GM21447 (cell line): ENCODE measurements at regions not wholly inside any gene's neighbourhood (a gene's known extent, or its start where the extent isn't known, plus 50 kb on each side); places are given as distances from the start of the nearest gene placed in this dataset.
"Not testable (repeated sequence)": the region's sequence is repeated elsewhere in the genome, so short reads cannot be mapped to it uniquely, and the experiment has no call there.

Experiments used
- ATAC-seq: cut with Tn5 transposase; IDR thresholded peaks from one replicate; pipeline ENCODE4 v1.9.1; 2021; ENCODE audit not compliant: unreplicated experiment

DNA sequence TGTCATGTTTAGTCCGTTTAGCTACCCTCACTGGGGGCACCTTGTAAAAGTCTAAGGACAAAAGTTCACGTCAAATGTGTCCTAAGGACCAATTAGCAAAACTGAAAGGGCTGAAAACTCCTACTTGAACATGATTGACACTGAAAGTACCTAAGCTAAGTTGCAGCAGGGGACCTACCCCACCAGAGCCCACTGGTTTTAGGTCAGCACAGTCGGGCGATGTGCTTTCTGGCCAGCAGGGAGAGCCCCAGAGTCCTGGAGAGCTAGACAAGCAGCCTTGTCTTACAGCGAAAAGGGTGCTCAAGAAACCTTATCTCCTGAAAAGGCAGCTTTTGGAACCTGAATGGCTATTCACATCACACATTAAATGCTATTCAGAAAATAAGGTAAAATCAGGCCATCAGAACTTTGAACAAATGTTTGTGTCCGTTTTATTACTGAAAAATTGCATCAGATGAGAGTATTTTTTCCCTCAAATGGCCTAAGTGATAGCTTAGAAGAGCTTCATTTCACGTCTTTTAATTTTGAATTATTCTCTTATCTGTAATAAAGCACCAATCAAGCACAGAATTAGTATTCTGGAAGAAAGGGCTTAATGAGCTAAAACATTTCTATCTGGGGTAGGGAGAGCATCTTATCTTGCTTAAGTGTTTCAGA is 52.2 kb upstream of the MKI67 start:
- ATAC-seq, result peak; percentile 69

DNA sequence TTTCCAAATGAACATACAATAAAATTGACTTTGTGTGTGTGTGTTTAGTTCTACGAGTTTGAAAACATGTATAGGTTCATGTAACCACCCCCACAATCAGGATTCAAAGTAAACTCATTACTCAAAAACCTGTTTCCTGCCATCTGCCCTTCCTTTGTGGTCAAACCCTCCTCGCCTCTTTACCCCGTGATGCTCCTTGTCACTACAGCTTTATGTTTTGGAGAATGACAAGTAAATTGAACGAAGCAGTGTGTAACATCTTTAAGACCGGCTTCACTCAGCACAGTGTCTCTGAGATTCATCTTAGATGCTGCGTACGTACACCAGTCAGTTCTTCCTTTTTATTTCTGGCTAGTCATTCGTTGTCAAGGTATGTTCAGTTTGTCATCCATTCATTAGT is 54.6 kb upstream of the MKI67 start:
- ATAC-seq, result no peak

DNA sequence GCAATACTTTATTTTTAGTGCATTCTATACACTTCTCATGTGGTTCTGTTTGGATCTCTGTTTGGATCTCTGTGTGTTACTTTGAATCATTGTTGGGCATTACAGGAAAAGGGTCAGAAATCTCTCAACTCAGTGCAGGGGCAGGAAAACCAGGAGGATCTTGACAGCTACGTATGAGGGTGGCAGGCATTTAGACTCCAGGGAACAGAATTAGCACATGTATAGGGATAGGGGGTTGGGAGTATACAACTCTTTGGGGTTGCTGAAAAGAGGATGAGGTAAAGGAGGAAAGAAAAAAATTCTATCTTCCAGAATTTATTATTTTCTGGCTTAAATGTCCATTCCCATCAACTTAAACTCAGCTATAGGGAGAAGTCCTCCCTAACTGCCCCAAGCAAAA is 59.4 kb upstream of the MKI67 start:
- no peak for ATAC-seq

DNA sequence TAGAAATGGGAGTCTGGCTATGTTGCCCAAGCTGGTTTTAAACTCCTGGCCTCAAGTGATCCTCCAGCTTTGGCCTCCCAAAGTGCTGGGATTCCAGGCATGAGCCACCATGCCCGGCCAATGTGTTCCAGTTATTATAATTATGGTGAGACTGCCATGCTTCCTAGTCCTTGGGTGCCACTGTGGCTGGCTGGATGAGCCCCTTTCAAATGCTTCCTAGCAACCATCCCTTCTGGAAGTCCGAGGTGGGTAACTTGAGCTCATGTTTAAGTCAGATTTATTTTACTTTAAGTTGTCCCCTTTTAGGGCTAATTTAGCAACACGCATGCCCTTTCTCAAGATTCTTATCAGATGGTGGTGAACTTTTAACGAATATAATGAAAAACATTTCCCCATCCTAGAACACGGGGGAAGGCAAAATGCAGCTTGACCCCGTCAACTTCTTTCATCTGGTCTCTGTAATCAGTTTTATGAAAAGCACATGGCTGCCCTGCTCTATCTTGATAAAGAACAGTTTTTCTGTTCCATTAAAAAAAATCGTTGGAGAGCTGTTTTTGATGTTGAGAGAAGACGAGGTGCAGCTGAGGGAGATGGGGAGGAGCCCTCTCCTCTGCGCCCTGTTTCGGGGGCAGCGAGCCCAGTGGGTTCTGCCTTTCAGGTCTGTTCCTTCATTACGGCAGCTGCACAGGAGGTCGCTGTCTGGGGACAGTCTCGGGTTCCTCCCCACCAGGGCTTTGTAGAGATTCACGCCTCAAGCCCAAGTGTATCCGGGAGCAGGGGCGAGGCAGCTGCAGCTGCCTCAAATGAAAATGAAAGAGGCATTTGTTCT is 61.0 kb upstream of the MKI67 start:
- no peak for ATAC-seq

DNA sequence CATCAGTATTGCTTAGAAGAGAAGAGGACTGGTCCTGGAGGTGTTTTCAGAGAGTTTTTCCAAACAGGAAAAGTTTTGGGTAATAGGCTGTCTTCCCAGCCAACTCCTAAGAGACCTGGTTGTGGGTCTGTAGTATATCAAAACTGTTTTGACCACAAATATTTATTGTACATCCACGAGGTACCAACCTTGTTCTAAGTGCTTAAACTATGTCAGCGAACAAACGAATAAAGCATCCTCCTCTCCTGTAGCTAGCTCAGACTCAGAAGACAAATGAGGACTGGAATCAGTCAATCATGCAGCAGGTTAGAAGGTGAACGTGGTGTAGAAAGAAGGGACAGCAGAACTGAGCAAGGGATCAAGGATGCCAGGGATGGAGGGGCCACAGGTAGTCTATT is 61.6 kb upstream of the MKI67 start:
- ATAC-seq, result no peak

DNA sequence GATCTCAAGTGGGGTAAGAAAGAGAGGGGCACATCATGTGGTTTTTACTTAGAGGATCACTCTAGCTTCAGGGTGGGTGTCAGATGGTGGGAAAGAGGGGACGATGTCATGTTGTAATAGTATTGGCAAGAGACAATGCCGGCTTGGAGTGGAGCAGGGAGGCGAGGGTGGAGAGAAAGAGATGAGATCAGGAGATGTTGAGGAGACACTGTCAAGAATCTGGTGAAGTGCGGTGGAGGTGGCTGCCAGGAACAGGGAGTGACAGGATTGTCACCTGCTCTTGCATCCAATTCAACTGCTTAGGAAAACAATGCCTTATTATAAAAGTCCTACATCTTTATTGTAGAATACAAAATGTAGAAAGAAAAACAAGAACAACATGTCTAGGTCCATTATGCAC is 63.0 kb upstream of the MKI67 start:
- ATAC-seq, result no peak

DNA sequence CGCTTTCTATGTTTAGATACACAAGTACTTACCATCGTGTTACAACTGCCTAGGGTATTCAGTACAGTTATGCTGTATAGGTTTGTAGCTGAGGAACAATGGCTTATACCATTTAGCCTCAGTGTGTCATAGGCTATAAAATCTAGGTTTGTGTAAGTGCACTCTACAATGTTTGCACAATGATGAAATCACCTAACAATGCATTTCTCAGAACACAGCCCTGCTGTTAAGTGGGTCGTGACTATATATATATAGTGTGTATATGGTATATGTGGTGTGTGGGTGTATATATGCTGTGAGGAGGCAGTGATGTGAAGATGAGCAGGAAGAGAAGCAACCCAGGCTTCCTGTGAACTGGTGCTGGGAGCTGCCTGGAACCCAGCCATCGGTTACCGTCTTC is 65.6 kb upstream of the MKI67 start:
- no peak for ATAC-seq

DNA sequence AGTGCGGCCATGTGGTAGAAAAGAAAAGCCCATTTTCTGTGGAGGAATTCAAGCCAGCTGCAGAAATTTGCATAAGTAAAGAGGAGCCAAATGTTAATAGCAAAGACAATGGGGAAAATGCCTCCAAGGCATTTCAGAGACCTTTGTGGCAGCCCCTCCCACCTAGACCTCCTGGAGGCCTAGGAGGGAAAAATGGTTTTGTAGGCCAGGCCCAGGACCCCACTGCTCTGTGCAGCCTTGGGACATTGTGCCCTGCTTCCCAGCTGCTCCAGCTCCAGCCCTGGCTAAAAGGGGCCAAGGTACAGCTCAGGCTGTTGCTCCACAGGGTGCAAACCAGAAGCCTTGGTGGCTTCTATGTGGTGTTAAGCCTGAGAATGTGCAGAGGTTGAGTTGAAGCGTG is 75.6 kb upstream of the MKI67 start:
- ATAC-seq, result not testable (repeated sequence)

DNA sequence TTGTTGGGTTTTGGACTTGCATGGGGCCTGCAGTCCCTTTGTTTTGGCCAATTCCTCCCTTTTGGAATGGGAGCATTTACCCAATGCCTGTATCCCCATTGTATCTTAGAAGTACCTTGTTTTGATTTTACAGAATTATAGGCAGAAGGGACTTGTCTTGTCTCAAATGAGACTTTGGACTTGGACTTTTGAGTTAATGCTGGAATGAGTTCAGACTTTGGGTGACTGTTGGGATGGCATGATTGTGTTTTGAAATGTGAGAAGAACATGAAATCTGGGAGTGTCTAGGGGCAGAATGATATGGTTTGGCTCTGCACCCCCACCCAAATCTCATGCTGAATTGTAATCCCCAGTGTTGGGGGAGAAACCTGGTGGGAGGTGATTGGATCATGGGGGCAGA is 76.8 kb upstream of the MKI67 start:
- no peak for ATAC-seq

DNA sequence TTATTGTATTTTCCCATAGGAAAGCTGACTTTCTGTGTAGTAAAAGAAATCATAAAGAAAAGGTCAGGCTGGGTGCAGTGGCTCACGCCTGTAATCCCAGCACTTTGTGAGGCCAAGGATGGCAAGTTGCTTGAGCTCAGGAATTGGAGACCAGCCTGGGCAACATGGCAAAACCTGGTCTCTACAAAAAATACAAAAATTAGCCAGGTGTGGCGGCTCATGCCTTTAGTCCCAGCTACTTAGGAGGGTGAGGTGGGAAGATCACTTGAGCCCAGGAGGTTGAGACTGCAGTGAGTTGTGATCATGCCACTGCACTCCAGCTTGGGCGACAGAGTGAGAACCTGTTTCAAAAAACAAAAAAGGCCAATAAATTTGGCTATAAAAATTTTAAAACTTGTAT is 79.4 kb upstream of the MKI67 start:
- ATAC-seq, result not testable (repeated sequence)

DNA sequence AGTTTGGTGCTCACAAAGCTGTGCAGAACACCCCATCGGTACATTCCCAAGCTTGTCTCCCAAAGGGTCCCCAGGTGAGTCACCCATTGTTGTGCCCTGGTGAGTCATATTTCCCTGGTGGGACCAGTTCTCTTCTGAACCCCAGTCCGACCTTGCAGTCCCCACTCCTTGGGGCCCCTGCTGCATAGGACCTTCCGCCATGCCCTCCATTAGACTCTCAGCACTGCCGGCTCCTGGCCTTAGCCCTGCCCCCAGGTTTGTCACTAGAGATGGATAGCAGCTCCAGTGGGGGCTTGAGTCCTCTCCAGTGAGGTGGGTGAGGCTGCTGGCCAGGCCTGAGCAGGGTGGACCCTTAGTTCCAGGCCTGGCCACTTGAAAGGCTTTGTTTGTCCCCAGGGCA is 80.5 kb upstream of the MKI67 start:
- no peak for ATAC-seq

DNA sequence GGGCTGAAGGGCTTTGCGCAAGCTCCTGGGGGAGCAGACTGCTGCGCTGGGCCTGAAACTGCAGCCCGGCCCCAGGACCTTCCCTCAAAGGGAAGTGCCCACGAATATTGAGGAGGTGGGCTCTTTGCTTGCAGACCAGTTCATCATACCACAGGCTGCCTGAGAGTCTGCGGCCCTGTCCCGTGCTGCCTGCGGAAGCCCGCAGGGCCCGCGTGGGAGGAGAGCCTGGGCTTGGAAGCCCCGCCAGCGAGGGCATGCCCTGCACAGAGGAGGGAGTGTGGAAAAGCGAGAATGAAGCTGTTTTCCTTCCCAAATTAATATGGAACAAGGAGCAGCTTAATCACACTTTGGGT is 83.6 kb upstream of the MKI67 start:
- ATAC-seq, result no peak

DNA sequence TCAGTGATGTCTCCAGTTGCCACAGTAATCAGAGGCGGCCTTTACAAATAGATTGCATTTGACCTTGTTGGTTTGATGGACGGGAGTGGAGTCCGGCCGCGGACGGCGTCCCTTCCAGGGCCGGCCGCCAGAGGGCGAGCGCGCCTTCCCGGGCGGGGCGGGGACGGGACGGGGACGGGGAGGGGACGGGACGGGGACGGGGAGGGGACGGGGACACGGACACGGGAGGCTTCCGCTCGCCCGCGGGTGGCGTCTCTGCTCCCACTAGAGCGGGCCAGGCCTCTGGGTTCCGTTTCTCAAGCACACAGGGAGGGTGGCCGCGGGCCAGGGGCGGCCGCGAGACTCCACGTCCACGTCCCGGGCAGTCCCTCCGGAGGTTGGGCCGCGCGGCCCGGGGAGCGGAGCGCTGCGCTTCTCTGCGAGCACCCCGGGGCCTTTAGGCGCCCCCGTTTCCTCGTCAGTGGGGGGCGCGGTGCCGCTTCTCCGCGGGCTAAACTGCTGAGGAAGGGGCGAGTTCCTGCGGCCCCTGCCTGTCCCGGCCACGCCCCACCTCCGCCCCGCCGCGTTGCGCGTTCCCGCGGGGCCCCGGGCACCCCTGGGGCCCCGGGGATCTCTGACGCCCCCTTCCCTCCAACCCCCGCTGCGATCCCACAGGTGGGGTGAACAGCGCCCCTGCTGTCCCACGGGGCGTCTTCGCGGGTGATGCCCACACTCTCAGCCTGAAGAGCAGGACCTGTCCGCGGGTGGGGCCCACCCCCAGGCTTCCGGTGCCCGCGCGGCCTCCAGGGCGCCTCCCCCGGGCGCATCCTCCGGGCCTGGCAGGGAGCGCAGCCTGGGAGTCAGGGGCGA is 84.2 kb upstream of the MKI67 start:
- peak; percentile 42 for ATAC-seq

DNA sequence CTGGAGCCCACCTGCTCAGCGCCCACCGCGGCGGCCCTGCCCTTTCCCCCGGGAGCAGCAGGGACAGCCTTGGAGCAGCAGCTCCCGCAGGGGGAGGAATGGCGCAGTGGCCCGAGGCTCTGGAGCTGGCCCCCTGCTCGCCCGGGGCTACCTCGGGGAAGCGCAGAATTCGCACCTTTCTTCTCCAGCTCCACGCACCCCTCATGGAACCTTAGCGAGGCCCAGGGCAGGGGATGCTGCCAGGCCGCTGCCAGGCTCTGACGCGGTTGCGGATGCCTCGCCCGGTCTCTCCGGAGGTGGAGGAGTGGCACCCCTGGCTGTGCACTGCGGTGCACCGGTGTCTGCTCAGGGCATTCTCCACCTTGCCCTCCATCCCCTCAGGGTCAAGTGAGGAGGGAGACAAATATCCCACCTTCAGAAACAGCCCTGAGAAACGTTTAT is 84.9 kb upstream of the MKI67 start:
- no peak for ATAC-seq

DNA sequence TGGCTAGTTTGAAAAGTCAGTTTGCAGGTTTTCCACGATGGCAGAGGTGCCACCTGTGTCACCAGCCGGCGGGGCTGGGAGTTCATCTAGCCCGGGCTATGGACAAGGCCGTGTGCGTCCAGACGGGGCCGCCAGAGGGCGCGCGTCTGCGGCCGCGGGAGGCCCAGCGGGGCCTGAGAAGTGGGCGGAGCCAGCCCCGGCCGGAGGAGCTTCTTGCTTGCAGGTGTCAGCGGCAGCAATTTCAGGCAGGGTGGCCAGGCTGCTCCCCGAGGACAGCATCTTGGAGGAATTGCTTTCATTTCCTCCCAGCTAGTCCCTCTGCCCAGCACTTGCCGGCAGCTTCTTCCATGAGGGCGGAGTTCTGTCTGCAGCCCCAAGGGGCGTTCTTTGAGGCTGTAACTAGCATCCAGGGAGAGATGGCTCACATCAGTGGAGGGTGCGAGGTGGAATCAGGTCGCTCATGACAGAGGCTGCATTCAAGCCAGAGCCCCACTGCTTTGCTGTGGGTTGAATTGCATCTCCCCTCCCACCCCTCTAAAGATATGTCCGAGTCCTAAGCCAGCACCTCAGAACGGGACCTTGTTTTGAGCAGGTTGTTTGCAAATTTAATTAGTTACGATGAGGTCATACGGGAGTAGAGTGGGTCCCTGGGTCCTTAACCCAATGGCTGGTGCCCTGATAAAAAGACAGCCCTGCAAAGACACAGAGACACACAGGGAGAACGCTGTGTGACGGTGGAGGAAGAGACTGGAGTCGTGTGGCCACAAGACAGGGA is 85.9 kb upstream of the MKI67 start:
- ATAC-seq, result peak; percentile 98

DNA sequence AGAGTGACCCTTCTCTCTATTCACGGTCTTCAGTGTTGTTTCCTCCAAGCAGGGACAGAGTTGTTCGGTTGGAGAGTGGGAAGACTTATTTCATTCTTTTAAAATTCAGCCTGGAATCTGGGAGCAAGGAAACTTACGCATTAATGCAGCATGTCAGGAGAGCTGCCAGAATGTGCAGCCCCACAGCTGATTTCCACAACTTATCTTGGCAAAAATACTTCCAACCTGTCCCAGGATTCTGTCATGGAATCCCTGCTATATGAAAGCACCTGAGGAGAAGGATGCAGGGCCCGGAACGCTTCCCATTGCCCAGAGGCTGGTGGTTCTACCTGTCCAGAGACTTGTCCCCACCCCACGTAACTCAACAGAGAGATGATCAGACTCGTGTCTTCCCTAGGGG is 86.9 kb upstream of the MKI67 start:
- ATAC-seq, result no peak

DNA sequence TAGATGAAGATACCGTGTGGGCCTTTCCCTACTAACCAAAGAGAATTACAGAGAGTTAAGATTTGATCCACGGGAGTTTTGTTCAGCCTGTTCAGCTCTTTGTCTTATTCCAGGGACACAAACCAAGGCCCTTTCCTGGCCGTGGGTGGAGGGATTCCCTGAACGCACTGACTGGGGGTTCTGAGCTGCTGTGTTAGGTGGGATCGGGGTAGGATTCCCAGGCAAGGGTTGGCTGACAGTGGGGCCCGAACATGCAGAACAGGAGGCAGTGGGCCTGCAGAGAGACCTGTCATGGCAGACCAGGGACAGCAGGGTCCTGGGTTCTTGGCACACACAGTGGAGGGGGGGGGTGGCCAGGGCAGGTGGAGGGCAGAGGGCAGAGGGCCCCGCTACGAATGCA is 89.5 kb upstream of the MKI67 start:
- ATAC-seq, result no peak

DNA sequence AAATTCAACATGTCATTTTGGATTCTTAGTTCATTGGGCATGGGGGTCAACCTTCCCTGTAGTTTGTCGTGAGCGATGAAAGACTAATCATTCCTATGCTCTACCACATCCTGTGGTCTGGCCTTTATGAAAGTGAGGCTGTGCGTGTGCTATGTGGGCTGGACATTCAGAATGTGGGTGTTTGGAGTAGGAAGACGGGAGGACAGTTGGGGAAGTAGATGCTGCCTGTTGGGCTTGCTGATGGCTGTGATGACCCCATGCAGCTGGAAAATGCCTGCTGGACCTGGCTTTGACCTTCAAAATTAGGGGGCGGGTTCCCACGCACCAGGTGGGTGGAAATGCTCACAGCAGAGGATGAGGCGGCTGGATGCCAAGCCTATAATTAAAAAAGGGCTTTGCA is 90.9 kb upstream of the MKI67 start:
- no peak for ATAC-seq

DNA sequence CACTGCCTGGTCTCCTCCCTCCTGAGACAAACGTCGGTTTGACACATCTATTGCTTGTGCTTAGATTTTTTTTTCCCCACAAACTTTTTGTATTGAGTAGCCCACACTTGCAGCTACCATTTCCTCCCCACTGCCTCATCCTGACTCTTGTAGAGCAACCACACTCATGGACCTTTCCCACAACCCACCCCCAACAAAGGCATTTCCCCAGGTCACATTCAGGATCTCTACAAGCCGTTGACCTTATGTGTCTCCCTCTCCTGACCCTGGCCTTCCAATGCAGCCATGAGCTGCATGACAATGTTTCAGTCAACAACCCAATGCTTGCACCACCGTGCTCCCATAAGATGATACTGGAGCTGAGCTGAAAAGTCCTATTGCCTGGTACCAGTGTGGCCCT is 91.9 kb upstream of the MKI67 start:
- no peak for ATAC-seq

DNA sequence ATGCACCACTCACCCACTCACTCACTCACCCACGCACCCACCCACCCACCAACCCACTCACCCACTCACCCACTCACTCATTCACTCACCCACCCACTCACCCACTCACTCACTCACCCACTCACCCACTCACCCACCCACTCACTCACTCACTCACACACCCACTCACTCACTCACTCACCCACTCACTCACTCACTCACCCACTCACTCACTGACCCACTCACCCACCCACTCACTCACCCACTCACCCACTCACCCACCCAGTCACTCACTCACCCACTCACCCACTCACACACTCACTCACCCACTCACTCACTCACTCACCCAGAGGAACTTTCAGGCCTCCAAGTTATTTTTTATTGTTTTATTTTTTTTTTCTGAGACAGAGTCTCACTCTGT is 93.1 kb upstream of the MKI67 start:
- no peak for ATAC-seq

DNA sequence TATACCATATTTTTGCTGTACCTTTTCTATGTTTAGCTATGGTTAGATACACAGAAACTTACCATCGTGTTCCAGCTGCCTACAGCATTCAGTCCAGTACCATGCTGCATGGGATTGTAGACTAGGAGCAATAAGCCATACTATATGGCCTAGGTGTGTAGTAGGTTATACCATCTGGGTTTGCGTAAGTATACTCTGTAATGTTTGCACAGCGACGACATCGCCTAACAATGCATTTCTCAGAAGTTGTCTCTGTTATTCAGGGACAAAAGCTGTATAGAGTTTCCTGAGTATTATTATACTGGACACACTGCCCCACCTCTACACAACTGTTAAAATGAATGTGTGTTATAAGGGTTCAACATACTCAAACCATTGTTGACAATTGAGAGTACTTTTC is 93.8 kb upstream of the MKI67 start:
- no peak for ATAC-seq
